Lung (tissue), 11 donors: ENCODE measurements at regions not wholly inside any gene's neighbourhood (a gene's known extent, or its start where the extent isn't known, plus 50 kb on each side); places are given as distances from the start of the nearest gene placed in this dataset.

ENCODE experiments used
- ATAC-seq: fragments of 200-7000 bp; cut with Tn5 transposase; one replicate; pipeline ENCODE4 v1.9.1; 2020; ENCODE audit warnings: moderate number of reproducible peaks; ENCODE audit not compliant: insufficient read depth, low FRiP score
- DNase-seq, 3 donors: peaks; one replicate each; pipeline ENCODE4 v3.0.0-alpha.2; 2013 to 2017
- H3K27ac ChIP-seq, 2 donors: one replicate each; pipeline ENCODE4 v1.5.1; 2013; ENCODE audit warnings: mild to moderate bottlenecking in 2 of 2, moderate library complexity in 2 of 2, control low read depth in 1 of 2, inconsistent platforms in 1 of 2, low read depth in 1 of 2, low read length in 1 of 2
- H3K27me3 ChIP-seq, 3 donors: one replicate each; pipeline ENCODE4 v1.5.1; 2013; ENCODE audit warnings: low read length in 2 of 3; ENCODE audit not compliant: control insufficient read depth in 3 of 3, insufficient read depth in 3 of 3
- H3K36me3 ChIP-seq, 4 donors: one replicate each; pipeline ENCODE4 v1.5.1; 2013; ENCODE audit warnings: low read length in 4 of 4, mild to moderate bottlenecking in 1 of 4, moderate library complexity in 1 of 4; ENCODE audit not compliant: control insufficient read depth in 4 of 4, insufficient read depth in 4 of 4
- H3K4me1 ChIP-seq, 5 donors: one replicate each; pipeline ENCODE4 v1.5.1; 2013; ENCODE audit warnings: low read length in 5 of 5, mild to moderate bottlenecking in 2 of 5, moderate library complexity in 1 of 5; ENCODE audit not compliant: control insufficient read depth in 5 of 5, insufficient read depth in 5 of 5
- H3K4me3 ChIP-seq: one replicate; pipeline ENCODE4 v1.5.1; 2013; ENCODE audit warnings: mild to moderate bottlenecking, control low read depth, moderate library complexity
- H3K9ac ChIP-seq, 2 donors: one replicate each; pipeline ENCODE4 v1.5.1; 2013; ENCODE audit warnings: low read length in 2 of 2, control low read depth in 1 of 2; ENCODE audit not compliant: insufficient read depth in 1 of 2
- H3K9me3 ChIP-seq, 4 donors: one replicate each; pipeline ENCODE4 v1.5.1; 2013; ENCODE audit warnings: low read length in 3 of 4, mild to moderate bottlenecking in 1 of 4, moderate library complexity in 1 of 4; ENCODE audit not compliant: control insufficient read depth in 4 of 4, insufficient read depth in 3 of 4
- WGBS, 2 donors: extraction: QIAGEN DNeasy Blood & Tissue Kit; methylation state at CpG; one replicate each; pipeline ENCODE4 v1.1.7; 2013; 5-methylcytosine and 5-hydroxymethylcytosine counted together
- TF ChIP-seq, protein P1 (sequence below): IDR thresholded peaks from 2 replicates; pipeline ENCODE4 v1.5.1; 2012; ENCODE audit warnings: mild to moderate bottlenecking; ENCODE audit errors: control extremely low read depth, extremely low read depth
- donor health status: control.
- donor health status: control.
- donor health status: Bipolar disorder and iron deficiency.
- donor health status: healthy.
- donor health status: DM: yes; HTN: yes; CAD: no.

GRCh38 chr1:185450060-185450788 is 133.2 kb upstream of the IVNS1ABP start:
- ATAC-seq (no peak), DNase-seq (no peak)
- WGBS, 2 donors: 94 to 95% methylated on average over 3 of the region's 3 CpGs

GRCh38 chr1:185449378-185450059 is 132.5 kb upstream of the IVNS1ABP start:
- DNase-seq: no peak
- Histone ChIP-seq H3K4me1 (no peaks in the 10 kb centered on the region), H3K27ac (no peak overlapping the region), H3K4me3 (no peak overlapping the region), H3K36me3 (no peaks in the 10 kb centered on the region), H3K9me3 (no peaks in the 10 kb centered on the region), H3K27me3 (no peaks in the 10 kb centered on the region), H3K9ac (no peak overlapping the region)
- TF ChIP-seq, protein P1, sequence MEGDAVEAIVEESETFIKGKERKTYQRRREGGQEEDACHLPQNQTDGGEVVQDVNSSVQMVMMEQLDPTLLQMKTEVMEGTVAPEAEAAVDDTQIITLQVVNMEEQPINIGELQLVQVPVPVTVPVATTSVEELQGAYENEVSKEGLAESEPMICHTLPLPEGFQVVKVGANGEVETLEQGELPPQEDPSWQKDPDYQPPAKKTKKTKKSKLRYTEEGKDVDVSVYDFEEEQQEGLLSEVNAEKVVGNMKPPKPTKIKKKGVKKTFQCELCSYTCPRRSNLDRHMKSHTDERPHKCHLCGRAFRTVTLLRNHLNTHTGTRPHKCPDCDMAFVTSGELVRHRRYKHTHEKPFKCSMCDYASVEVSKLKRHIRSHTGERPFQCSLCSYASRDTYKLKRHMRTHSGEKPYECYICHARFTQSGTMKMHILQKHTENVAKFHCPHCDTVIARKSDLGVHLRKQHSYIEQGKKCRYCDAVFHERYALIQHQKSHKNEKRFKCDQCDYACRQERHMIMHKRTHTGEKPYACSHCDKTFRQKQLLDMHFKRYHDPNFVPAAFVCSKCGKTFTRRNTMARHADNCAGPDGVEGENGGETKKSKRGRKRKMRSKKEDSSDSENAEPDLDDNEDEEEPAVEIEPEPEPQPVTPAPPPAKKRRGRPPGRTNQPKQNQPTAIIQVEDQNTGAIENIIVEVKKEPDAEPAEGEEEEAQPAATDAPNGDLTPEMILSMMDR: no peak
- ATAC-seq: no peak
- 96 to 100% methylated on average over 3 of the region's 3 CpGs for WGBS, 2 donors

More at GRCh38 chr1:185450060-185450788, 133.2 kb upstream of the IVNS1ABP start:
- no peaks in the 10 kb centered on the region for H3K4me1 ChIP-seq
- TF ChIP-seq, protein P1: no peak
- no peaks in the 10 kb centered on the region for H3K9me3 ChIP-seq
- H3K9ac ChIP-seq: no peak overlapping the region
- H3K27ac ChIP-seq: no peak overlapping the region
- no peaks in the 10 kb centered on the region for H3K27me3 ChIP-seq
- H3K36me3 ChIP-seq: no peaks in the 10 kb centered on the region
- no peak overlapping the region for H3K4me3 ChIP-seq

DNA sequence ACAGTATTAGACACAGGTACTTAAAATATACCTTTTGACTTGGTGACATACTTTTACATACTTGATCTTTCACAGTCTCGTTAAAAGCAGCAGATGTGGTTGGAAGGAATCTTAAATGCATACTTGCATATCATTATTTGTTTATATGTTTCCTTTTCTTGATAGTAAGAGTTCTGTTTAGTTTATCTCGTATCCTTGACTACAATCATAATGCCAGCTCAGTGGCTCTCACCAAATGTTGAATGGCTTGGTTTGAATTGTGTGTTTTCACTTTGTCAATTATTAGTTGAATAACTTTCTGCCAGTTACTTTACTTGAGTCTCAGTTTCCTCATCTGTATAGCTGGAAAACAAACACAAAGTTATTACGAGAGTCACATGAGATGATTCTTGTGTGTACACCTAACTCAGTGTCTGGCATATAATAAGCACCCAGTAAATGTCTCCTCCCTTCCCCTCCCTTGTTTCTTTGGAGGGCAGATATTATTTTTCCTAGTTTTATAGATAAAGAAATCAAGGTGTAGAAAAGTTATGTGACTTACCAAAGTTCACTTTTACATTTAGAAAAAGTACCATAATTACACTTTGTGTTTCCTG is 131.6 kb upstream of the IVNS1ABP start:
- TF ChIP-seq, protein P1: no peak
- DNase-seq (no peak), ATAC-seq (no peak)
- H3K9me3 ChIP-seq: no peaks in the 10 kb centered on the region
- no peaks in the 10 kb centered on the region for H3K36me3 ChIP-seq
- H3K27ac ChIP-seq: no peak overlapping the region
- H3K4me3 ChIP-seq: no peak overlapping the region
- no peaks in the 10 kb centered on the region for H3K27me3 ChIP-seq
- H3K4me1 ChIP-seq: no peaks in the 10 kb centered on the region
- WGBS, 2 donors: 61 to 82% methylated on average over 3 of the region's 3 CpGs
- H3K9ac ChIP-seq: no peak overlapping the region
